HCT116 (cell line): ENCODE measurements at regions not wholly inside any gene's neighbourhood (a gene's known extent, or its start where the extent isn't known, plus 50 kb on each side); places are given as distances from the start of the nearest gene placed in this dataset.

Experiments used
- ATAC-seq: fragments of 200-7000 bp; cut with Tn5 transposase; 2 replicates; pipeline ENCODE4 v1.9.1; 2020; ENCODE audit warnings: mild to moderate bottlenecking, moderate library complexity
- BruUV-seq: library from RNA; stranded (reverse); fragments of 400-500 nt; replicated peaks from 2 replicates; lab custom pipeline; 2021; lab: Mats Ljungman, UMichigan
- CTCF ChIA-PET: fragments of 300-600 bp; sonication (Branson Sonifier 250); formaldehyde crosslinking; loops from one replicate; lab custom pipeline; 2021; ENCODE audit warnings: antibody characterized with exemption; lab: Charles Lee
- POLR2A ChIA-PET: fragments of 300-600, 350-600 bp; sonication (Branson Sonifier 250); formaldehyde crosslinking; loops from one replicate; lab custom pipeline; 2021; ENCODE audit warnings: antibody characterized with exemption; lab: Charles Lee
- RAD21 ChIA-PET, 2 experiments: fragments of 300-600 bp; sonication (Branson Sonifier 250); formaldehyde crosslinking; loops; one replicate each; lab custom pipeline; 2023; ENCODE audit warnings: low total read pairs in 2 of 2; ENCODE audit not compliant: uncharacterized antibody in 2 of 2, unreplicated experiment in 2 of 2, low non-redundant PET in 1 of 2; lab: Charles Lee
- DNase-seq: peaks from one replicate; pipeline ENCODE4 v3.0.0-alpha.2; 2010; ENCODE audit warnings: low read depth, low spot score
- H2AFZ ChIP-seq: fragments of 200-600 bp; shearing (Covaris generic), sonication (generic); 2 replicates; pipeline ENCODE4 v1.6.1; 2017; ENCODE audit warnings: low read depth, mixed run types, mixed read lengths, antibody characterized with exemption, low read length; ENCODE audit not compliant: poor library complexity, severe bottlenecking
- H3K27ac ChIP-seq: 2 replicates; pipeline ENCODE4 v1.5.1; 2012; ENCODE audit warnings: low read depth, low read length
- H3K27me3 ChIP-seq: fragments of 200-600 bp; sonication (generic); 2 replicates; pipeline ENCODE4 v1.6.1; 2016; ENCODE audit warnings: mixed run types, low read length, mixed read lengths; ENCODE audit not compliant: insufficient read depth
- H3K36me3 ChIP-seq, 2 experiments: fragments of 200-500 bp in 1 of 2; fragments of 200-600 bp in 1 of 2; sonication (Bioruptor generic) in 1 of 2; sonication (generic) in 1 of 2; 2 replicates each; pipeline versions ENCODE4 v1.5.1 to v1.6.1; 2014 to 2016; ENCODE audit warnings: low read length in 2 of 2, inconsistent platforms in 1 of 2, mixed read lengths in 1 of 2, mixed run types in 1 of 2; ENCODE audit not compliant: insufficient read depth in 2 of 2, control insufficient read depth in 1 of 2
- H3K4me1 ChIP-seq, 2 experiments: fragments of 200-600 bp in 1 of 2; sonication (generic) in 1 of 2; 2 replicates each; pipeline versions ENCODE4 v1.5.1 to v1.6.1; 2012 to 2017; ENCODE audit warnings: low read length in 2 of 2, inconsistent platforms in 1 of 2, mild to moderate bottlenecking in 1 of 2, mixed read lengths in 1 of 2, mixed run types in 1 of 2, moderate library complexity in 1 of 2; ENCODE audit not compliant: insufficient read depth in 2 of 2, control insufficient read depth in 1 of 2
- H3K4me2 ChIP-seq: fragments of 200-600 bp; sonication (generic); 2 replicates; pipeline ENCODE4 v1.6.1; 2017; ENCODE audit warnings: mixed run types, low read length, mixed read lengths
- H3K4me3 ChIP-seq, 2 experiments: fragments of 200-600 bp in 1 of 2; sonication (generic) in 1 of 2; replicated peaks in 1 of 2; 2 replicates each; pipeline ENCODE4 v1.5.1; 2011 to 2016; ENCODE audit warnings: low read length in 2 of 2, control low read depth in 1 of 2, low read depth in 1 of 2, mild to moderate bottlenecking in 1 of 2, mixed read lengths in 1 of 2, mixed run types in 1 of 2
- H3K79me2 ChIP-seq: fragments of 200-600 bp; sonication (generic); 2 replicates; pipeline ENCODE4 v1.6.1; 2017; ENCODE audit warnings: mild to moderate bottlenecking, mixed run types, low read length, moderate library complexity, mixed read lengths; ENCODE audit not compliant: insufficient read depth
- H3K9ac ChIP-seq: fragments of 200-600 bp; sonication (generic); 2 replicates; pipeline ENCODE4 v1.6.1; 2016; ENCODE audit warnings: low read length, mixed read lengths
- H3K9me2 ChIP-seq: fragments of 200-600 bp; sonication (generic), shearing (Covaris generic); 2 replicates; pipeline ENCODE4 v1.6.1; 2017; ENCODE audit warnings: mixed run types, mild to moderate bottlenecking, moderate library complexity; ENCODE audit not compliant: insufficient read depth
- H3K9me3 ChIP-seq, 2 experiments: fragments of 200-500 bp in 1 of 2; fragments of 200-600 bp in 1 of 2; sonication (Bioruptor generic) in 1 of 2; sonication (generic) in 1 of 2; 2 replicates each; pipeline ENCODE4 v1.6.1; 2014 to 2017; ENCODE audit warnings: low read length in 2 of 2, mixed read lengths in 2 of 2, inconsistent platforms in 1 of 2, low read depth in 1 of 2, mild to moderate bottlenecking in 1 of 2, mixed run types in 1 of 2, moderate library complexity in 1 of 2; ENCODE audit not compliant: control insufficient read depth in 1 of 2, insufficient read depth in 1 of 2
- H4K20me1 ChIP-seq: fragments of 200-600 bp; sonication (generic), shearing (Covaris generic); 2 replicates; pipeline ENCODE4 v1.6.1; 2017; ENCODE audit warnings: mixed run types, mild to moderate bottlenecking, moderate library complexity; ENCODE audit not compliant: insufficient read depth
- CBX3 ChIP-seq: IDR thresholded peaks from 2 replicates; pipeline ENCODE4 v1.6.1; 2012; ENCODE audit warnings: low read depth
- CEBPB ChIP-seq: IDR thresholded peaks from 2 replicates; pipeline ENCODE4 v1.6.1; 2012; ENCODE audit warnings: low read depth
- ZNF274 ChIP-seq: fragments of 200-500 bp; sonication (Bioruptor generic); IDR thresholded peaks from 2 replicates; pipeline ENCODE4 v1.6.1; 2014; ENCODE audit warnings: mild to moderate bottlenecking, low read depth, low read length, inconsistent platforms
- intact Hi-C: fragments of 100-400 bp; cut with micrococcal nuclease; formaldehyde crosslinking; loops from 2 replicates; pipeline ENCODE4 v1.10.0; 2022
- TF ChIP-seq, protein P1 (sequence below): IDR thresholded peaks from 2 replicates; pipeline ENCODE4 v1.6.1; 2012
- TF ChIP-seq, protein P2 (sequence below): IDR thresholded peaks from 2 replicates; pipeline ENCODE4 v1.6.1; 2011; ENCODE audit warnings: mild to moderate bottlenecking, low read length, moderate library complexity; ENCODE audit not compliant: insufficient replicate concordance; ENCODE audit errors: extremely low read depth
- TF ChIP-seq, protein P3 (sequence below): IDR thresholded peaks from 2 replicates; pipeline ENCODE4 v1.6.1; 2012; ENCODE audit warnings: low read depth

DNA sequence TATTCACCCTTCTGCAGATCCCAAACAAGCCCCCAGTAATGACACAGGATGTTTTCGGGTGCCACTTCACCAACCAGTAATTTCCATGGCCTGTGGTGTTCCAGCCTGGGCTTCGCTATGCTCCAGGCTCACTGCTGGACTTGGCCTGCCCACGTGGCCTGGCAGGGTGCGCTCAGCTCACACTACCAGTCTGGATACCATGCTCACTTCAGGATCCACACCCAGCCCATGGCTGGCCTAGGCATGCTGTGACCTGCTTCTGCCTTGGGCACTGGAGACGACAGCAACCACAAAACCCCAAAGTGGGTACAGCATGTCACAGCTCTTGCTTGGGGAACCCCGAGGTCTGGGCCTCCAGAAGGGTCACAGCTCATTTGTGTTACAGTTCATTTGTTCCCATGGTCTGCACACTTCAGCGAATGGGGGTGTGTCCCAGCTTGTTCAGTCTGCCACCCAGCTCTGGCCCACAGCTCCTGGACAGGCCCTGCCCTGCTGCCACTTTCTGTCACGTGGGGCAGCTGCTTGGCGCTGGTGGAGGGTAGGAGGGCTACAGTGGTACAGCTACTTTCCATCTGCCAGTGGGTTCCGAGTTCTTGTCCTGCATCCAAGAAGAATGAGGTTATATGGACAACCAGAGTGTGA lies 650.8 kb downstream of the MCTP2 start:
- CTCF ChIA-PET: no interaction called here
- H3K9me2 ChIP-seq: no peaks in the 10 kb centered on the region
- intact Hi-C loops: no loop called here
- TF ChIP-seq, protein P1, sequence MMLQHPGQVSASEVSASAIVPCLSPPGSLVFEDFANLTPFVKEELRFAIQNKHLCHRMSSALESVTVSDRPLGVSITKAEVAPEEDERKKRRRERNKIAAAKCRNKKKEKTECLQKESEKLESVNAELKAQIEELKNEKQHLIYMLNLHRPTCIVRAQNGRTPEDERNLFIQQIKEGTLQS: no peak
- TF ChIP-seq ZNF274 (no peak), CBX3 (no peak), CEBPB (no peak)
- TF ChIP-seq, protein P2, sequence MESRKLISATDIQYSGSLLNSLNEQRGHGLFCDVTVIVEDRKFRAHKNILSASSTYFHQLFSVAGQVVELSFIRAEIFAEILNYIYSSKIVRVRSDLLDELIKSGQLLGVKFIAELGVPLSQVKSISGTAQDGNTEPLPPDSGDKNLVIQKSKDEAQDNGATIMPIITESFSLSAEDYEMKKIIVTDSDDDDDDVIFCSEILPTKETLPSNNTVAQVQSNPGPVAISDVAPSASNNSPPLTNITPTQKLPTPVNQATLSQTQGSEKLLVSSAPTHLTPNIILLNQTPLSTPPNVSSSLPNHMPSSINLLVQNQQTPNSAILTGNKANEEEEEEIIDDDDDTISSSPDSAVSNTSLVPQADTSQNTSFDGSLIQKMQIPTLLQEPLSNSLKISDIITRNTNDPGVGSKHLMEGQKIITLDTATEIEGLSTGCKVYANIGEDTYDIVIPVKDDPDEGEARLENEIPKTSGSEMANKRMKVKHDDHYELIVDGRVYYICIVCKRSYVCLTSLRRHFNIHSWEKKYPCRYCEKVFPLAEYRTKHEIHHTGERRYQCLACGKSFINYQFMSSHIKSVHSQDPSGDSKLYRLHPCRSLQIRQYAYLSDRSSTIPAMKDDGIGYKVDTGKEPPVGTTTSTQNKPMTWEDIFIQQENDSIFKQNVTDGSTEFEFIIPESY: no peak
- TF ChIP-seq, protein P3, sequence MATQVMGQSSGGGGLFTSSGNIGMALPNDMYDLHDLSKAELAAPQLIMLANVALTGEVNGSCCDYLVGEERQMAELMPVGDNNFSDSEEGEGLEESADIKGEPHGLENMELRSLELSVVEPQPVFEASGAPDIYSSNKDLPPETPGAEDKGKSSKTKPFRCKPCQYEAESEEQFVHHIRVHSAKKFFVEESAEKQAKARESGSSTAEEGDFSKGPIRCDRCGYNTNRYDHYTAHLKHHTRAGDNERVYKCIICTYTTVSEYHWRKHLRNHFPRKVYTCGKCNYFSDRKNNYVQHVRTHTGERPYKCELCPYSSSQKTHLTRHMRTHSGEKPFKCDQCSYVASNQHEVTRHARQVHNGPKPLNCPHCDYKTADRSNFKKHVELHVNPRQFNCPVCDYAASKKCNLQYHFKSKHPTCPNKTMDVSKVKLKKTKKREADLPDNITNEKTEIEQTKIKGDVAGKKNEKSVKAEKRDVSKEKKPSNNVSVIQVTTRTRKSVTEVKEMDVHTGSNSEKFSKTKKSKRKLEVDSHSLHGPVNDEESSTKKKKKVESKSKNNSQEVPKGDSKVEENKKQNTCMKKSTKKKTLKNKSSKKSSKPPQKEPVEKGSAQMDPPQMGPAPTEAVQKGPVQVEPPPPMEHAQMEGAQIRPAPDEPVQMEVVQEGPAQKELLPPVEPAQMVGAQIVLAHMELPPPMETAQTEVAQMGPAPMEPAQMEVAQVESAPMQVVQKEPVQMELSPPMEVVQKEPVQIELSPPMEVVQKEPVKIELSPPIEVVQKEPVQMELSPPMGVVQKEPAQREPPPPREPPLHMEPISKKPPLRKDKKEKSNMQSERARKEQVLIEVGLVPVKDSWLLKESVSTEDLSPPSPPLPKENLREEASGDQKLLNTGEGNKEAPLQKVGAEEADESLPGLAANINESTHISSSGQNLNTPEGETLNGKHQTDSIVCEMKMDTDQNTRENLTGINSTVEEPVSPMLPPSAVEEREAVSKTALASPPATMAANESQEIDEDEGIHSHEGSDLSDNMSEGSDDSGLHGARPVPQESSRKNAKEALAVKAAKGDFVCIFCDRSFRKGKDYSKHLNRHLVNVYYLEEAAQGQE: no peak
- TF ChIP-seq, all 23 proteins: peak for 0
- Histone ChIP-seq H3K27ac (no peak overlapping the region), H3K9me3 (no peaks in the 10 kb centered on the region; a peak in 1 of 4 replicates), H3K27me3 (no peaks in the 10 kb centered on the region), H3K4me2 (no peak overlapping the region), H4K20me1 (no peaks in the 10 kb centered on the region; the same call in 1 of the 2 replicates), H3K79me2 (no peaks in the 10 kb centered on the region), H3K36me3 (no peaks in the 10 kb centered on the region), H3K9ac (no peak overlapping the region), H2AFZ (no peak overlapping the region), H3K4me3 (no peak overlapping the region), H3K4me1 (no peaks in the 10 kb centered on the region)
- DNase-seq (no peak), ATAC-seq (no peak)
- ChIA-PET RAD21 (no interaction called here), POLR2A (no interaction called here)
- BruUV-seq: no TSS peak
